ENCODE measurements at regions not wholly inside any gene's neighbourhood (a gene's known extent, or its start where the extent isn't known, plus 50 kb on each side); places are given as distances from the start of the nearest gene placed in this dataset.
"Not testable (repeated sequence)": the region's sequence is repeated elsewhere in the genome, so short reads cannot be mapped to it uniquely, and the experiment has no call there.

GRCh38 chr2:16454621-16455020 lies 211.0 kb downstream of the CYRIA start:
- no peak for DNase-seq

- DNase-seq = no peak
Observed at GRCh38 chr2:16452123-16452522, 213.5 kb downstream of the CYRIA start.

- DNase-seq = no peak
Observed at GRCh38 chr2:16446706-16447105, 218.9 kb downstream of the CYRIA start.

GRCh38 chr2:16442971-16443370 lies 222.7 kb downstream of the CYRIA start:
- no peak for DNase-seq

- no peak for DNase-seq
Observed at GRCh38 chr2:16441431-16441830, 224.2 kb downstream of the CYRIA start.

GRCh38 chr2:16440898-16441297 lies 224.7 kb downstream of the CYRIA start:
- DNase-seq = no peak

- no peak for DNase-seq
Observed at GRCh38 chr2:16438613-16439321, 226.9 kb downstream of the CYRIA start.

- DNase-seq = no peak
Observed at GRCh38 chr2:16437189-16437588, 228.4 kb downstream of the CYRIA start.

- no peak for DNase-seq
Observed at GRCh38 chr2:16434393-16434792, 231.2 kb downstream of the CYRIA start.

GRCh38 chr2:16430846-16431245 lies 234.8 kb downstream of the CYRIA start:
- DNase-seq = no peak

- DNase-seq = no peak
Observed at GRCh38 chr2:16429431-16430145, 236.0 kb downstream of the CYRIA start.

- no peak for DNase-seq
Observed at GRCh38 chr2:16429002-16429401, 236.6 kb downstream of the CYRIA start.

- no peak for DNase-seq
Observed at GRCh38 chr2:16425462-16426336, 239.9 kb downstream of the CYRIA start.

- DNase-seq = no peak
Observed at GRCh38 chr2:16420421-16420820, 245.2 kb downstream of the CYRIA start.

- DNase-seq = no peak
Observed at GRCh38 chr2:16417726-16418125, 247.9 kb downstream of the CYRIA start.

- no peak for DNase-seq
Observed at GRCh38 chr2:16416651-16417050, 249.0 kb downstream of the CYRIA start.

- DNase-seq = not testable (repeated sequence)
Observed at GRCh38 chr2:16415861-16416260, 249.8 kb downstream of the CYRIA start.

- DNase-seq = no peak
Observed at GRCh38 chr2:16413947-16414346, 251.7 kb downstream of the CYRIA start.

- no peak for DNase-seq
Observed at GRCh38 chr2:16413285-16413684, 252.3 kb downstream of the CYRIA start.

GRCh38 chr2:16412321-16413030 lies 253.2 kb downstream of the CYRIA start:
- DNase-seq = no peak

GRCh38 chr2:16411788-16412187 lies 253.8 kb downstream of the CYRIA start:
- DNase-seq = no peak

- DNase-seq = no peak
Observed at GRCh38 chr2:16409849-16410248, 255.8 kb downstream of the CYRIA start.

- no peak for DNase-seq
Observed at GRCh38 chr2:16409006-16409390, 256.6 kb downstream of the CYRIA start.
